Fibroblast of peridontal ligament (primary cell): ENCODE measurements at regions not wholly inside any gene's neighbourhood (a gene's known extent, or its start where the extent isn't known, plus 50 kb on each side); places are given as distances from the start of the nearest gene placed in this dataset.

ENCODE experiments used
- DNase-seq: peaks from one replicate; pipeline ENCODE4 v3.0.0-alpha.2; 2010; ENCODE audit errors: extremely low read depth

- DNase-seq: peak; percentile 61
Measured at GRCh38 chr18:73646196-73646595, 501.4 kb downstream of the FBXO15 start.

- peak; percentile 26 for DNase-seq
Measured at GRCh38 chr18:73645160-73645715, 502.4 kb downstream of the FBXO15 start.

- no peak for DNase-seq
Measured at GRCh38 chr18:73639788-73640187, 507.8 kb downstream of the FBXO15 start.

- peak; percentile 51 for DNase-seq
Measured at GRCh38 chr18:73638709-73639108, 508.9 kb downstream of the FBXO15 start.

- no peak for DNase-seq
Measured at GRCh38 chr18:73636355-73636754, 511.3 kb downstream of the FBXO15 start.

- no peak for DNase-seq
Measured at GRCh38 chr18:73626859-73627258, 520.8 kb downstream of the FBXO15 start.

- DNase-seq: no peak
Measured at GRCh38 chr18:73626221-73626620, 521.4 kb downstream of the FBXO15 start.

GRCh38 chr18:73621091-73621490 is 526.5 kb downstream of the FBXO15 start:
- DNase-seq: no peak

GRCh38 chr18:73617981-73618380 is 529.7 kb downstream of the FBXO15 start:
- DNase-seq: no peak

- no peak for DNase-seq
Measured at GRCh38 chr18:73615506-73615905, 532.1 kb downstream of the FBXO15 start.

- DNase-seq: peak; percentile 92
Measured at GRCh38 chr18:73614812-73615211, 532.8 kb downstream of the FBXO15 start.

- DNase-seq: peak; percentile 19
Measured at GRCh38 chr18:73613706-73614340, 533.8 kb downstream of the FBXO15 start.

- DNase-seq: no peak
Measured at GRCh38 chr18:73597832-73598615, 549.6 kb downstream of the FBXO15 start.

GRCh38 chr18:73594749-73595148 is 552.9 kb downstream of the FBXO15 start:
- no peak for DNase-seq

GRCh38 chr18:73593207-73593606 is 554.4 kb downstream of the FBXO15 start:
- no peak for DNase-seq

- no peak for DNase-seq
Measured at GRCh38 chr18:73590950-73591349, 556.7 kb downstream of the FBXO15 start.

GRCh38 chr18:73579698-73580097 is 567.9 kb downstream of the FBXO15 start:
- no peak for DNase-seq

GRCh38 chr18:73577365-73577764 is 570.3 kb downstream of the FBXO15 start:
- peak; percentile 59 for DNase-seq

- peak; percentile 71 for DNase-seq
Measured at GRCh38 chr18:73563901-73564472, 583.6 kb downstream of the FBXO15 start.

- DNase-seq: peak; percentile 79
Measured at GRCh38 chr18:73563345-73563744, 584.3 kb downstream of the FBXO15 start.

- no peak for DNase-seq
Measured at GRCh38 chr18:73556904-73557303, 590.7 kb downstream of the FBXO15 start.

- DNase-seq: no peak
Measured at GRCh38 chr18:73552171-73552570, 595.5 kb downstream of the FBXO15 start.

GRCh38 chr18:73551211-73551610 is 596.4 kb downstream of the FBXO15 start:
- no peak for DNase-seq
